NCI-H2196 treated with DMSO at 0.1 percent for 48 hours (cell line): ENCODE measurements at regions not wholly inside any gene's neighbourhood (a gene's known extent, or its start where the extent isn't known, plus 50 kb on each side); places are given as distances from the start of the nearest gene placed in this dataset.
"Not testable (repeated sequence)": the region's sequence is repeated elsewhere in the genome, so short reads cannot be mapped to it uniquely, and the experiment has no call there.

Experiments used
- DNase-seq: peaks from one replicate; lab custom pipeline; 2025; ENCODE audit not compliant: unreplicated experiment; lab: John Stamatoyannopoulos, UW

DNA sequence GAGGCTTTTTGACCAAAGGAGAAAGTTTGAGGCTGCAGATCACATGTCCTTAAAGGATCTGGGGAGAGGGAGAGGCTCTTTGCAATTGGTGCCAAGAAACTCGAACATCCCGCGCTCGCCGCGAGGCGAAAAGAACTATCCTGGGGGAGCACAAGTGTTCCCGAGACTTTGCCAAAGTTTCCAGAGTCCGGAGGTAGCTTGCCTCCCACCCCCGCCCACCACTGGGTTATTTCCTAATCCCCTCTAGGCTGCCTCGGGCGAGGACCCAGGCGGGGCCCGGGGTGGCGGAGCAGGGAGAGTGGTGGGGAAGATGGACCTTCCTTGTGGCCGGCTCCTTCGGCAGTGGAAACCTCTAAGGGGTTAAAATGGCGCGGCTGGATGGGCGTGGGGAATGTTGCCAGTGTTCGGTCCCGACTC, 114.5 kb downstream of the KCNRG start:
- DNase-seq, result no peak

- DNase-seq, result no peak
These were observed 115.1 kb downstream of the KCNRG start for GRCh38 chr13:50130123-50130946.

DNA sequence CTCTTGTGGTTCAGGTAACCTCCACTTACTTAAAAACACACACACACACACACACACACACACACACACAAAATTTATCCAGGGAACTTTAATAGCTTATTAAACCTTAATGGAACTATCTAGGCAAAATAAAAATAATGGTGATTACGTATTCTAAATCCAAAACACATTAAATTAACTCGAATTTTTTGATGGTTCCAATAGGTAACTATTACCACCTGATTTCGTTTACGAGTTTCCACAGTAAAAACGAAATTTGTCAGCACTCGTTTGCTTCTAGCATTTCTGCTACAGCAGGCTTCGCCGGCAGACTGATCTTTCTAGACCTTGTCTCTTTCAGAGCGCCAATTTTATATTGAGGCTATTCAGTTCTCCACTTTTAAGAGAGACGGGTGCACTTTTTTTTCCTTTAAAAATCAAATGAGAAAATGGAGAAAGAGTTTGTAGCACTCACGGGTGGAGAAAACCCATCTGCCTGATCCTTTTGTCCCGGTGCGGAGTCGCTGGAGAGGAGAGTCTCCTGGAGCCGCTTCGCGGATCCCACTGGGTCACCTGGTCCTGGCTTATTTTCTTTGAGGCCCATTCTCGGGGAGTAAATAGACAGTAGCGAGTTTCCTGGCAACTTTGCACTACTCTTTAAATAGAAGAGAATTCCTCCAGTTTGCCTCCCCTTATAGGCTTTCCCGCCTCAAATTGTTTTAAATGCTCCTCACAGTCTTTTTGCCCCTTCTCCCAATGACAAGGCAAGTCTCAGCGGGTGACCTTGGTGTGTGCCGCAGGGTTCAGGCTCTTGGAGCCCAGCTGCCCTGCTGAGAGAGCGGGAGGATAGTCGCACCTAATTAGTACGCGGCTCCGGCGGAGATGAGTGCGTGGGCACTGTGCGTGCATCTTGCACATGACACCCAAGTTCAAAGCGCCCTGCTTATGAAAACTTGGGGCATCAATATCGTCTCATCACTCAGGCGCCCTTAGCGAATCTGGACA, 117.0 kb downstream of the KCNRG start:
- no peak for DNase-seq

DNA sequence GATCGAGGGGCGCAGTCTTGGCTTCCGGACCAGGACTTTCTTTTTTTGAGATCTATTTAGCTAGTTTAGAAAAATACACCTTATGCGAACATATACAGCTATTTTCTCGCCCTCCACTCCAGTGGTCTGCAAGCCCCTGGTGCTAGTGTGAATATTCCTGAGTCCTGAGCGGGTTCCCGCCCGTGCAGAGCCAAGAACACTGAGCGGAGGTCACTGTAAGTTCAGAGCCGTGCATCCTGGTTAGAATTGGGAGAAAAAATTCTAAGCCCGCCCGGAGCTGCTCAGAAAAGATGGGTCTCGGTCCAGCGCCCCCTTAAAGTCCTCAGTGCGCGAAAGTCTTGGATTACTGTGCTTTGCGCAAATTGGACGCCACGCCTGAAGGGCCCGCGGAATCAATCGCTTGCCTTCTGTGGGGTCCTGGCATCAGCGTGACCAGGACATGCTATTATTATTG, 117.7 kb downstream of the KCNRG start:
- no peak for DNase-seq

GRCh38 chr13:50133358-50133953, 118.2 kb downstream of the KCNRG start:
- no peak for DNase-seq

- no peak for DNase-seq
These were observed 121.0 kb downstream of the KCNRG start for GRCh38 chr13:50136226-50136625.

- DNase-seq, result no peak
These were observed 121.4 kb downstream of the KCNRG start for GRCh38 chr13:50136678-50137077.

DNA sequence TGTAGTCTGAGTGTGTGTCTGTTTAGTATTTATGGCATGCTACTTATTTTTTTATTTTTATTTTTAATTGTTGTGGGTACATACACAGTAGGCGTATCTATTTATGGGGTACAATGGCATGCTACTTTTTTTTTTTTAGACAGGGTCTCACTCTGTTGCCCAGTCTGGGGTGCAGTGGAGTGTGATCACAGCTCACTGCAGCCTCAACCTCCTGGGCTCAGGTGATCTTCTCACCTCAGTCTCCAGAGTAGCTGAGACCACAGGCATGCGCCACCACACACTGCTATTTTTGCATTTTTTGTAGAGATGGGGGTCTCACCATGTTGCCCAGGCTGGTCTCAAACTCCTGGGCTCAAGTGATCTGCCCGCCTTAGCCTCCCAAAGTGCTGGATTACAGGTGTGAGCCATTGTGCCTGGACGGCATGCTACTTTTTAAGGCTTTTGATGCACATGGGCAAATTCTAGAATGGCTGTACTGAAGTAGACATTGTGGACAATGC, 124.2 kb downstream of the KCNRG start:
- not testable (repeated sequence) for DNase-seq

DNA sequence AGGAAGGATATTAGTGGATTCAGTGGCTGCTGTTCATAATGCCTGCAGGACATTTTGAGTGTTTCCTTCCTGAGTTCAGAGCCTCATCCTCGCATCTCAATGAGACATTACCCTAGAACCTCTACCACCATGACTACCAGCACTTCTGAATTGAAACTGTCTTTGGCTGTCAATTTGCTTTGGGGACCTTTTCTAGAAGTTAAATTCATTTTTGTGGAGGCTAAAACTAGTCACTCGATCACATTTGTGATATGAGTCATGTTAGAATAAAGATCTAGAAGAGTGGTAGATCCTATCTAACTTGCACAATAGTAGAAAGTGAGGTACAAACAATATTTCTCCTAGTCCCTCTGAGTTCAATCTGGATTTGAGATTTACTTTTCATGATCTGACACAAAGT, 124.9 kb downstream of the KCNRG start:
- DNase-seq, result no peak

- no peak for DNase-seq
These were observed 125.5 kb downstream of the KCNRG start for GRCh38 chr13:50140581-50141374.

DNA sequence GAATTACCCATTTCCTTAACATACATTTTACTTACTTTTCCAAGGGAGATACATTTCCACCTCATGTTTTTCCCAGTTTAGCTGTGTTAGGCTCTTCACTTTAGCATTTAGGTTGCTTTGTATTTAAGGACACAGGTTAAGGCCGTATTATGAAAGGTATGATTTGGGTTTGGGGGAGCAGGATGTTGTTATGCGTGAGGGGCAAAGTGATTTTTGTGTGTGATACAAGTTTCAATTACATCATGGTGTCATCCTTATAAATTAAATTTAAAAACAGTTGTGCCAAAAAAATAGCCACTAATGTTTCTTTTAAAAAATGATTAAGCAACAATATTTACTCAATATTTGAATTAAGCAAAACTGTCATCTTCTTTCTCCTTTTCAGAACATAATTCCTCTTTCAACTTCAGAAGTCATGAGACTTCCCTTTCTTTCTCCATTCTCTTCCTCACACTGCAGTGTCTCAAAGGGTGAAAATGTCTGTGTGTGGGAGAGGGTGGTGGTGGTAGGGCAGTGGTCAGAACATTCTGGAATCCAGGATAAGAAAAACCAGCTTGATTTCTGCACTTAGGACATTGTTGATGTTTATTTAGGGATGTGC, 126.2 kb downstream of the KCNRG start:
- no peak for DNase-seq

DNA sequence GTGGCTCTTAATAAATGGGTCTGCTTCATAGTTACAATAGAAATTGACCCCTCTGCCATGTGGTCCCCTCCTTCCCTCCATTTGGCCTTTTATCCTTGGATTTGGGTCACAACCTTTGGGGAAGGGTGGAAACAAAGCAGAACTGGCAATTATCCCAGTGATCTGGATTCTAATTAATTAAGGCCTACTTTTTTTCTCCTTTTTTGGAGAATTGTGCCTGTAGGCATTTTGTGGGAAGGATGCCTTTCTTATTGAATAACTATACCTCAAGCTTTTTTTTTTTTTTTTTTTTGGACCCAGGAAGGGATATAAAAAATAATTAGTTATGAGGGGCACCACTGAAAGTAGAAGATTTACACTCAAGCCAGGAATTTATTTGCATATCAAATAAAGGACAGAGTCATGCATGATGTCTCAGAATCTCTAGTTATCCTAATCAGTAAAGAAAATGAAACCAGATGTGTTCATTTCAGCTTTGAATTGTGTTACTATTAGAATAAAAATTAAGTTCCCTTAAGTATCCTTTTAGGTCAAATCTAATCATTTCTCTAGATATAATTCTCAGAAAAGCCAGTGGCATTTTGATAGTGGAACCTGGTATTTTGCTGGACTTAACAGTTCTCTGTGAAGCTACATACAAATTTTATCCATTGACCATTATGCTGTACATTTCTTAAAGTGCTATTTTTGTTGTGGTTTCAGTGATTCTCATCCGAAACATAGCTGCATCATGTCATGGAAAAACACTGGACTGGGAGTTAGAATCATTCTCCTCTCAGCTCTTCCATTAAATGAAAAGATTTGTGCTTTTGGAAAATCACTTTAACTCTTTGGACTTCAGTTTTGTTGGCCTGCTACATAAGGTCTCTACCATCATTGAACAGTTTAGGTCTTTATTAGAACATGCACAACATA, 129.3 kb downstream of the KCNRG start:
- no peak for DNase-seq

DNA sequence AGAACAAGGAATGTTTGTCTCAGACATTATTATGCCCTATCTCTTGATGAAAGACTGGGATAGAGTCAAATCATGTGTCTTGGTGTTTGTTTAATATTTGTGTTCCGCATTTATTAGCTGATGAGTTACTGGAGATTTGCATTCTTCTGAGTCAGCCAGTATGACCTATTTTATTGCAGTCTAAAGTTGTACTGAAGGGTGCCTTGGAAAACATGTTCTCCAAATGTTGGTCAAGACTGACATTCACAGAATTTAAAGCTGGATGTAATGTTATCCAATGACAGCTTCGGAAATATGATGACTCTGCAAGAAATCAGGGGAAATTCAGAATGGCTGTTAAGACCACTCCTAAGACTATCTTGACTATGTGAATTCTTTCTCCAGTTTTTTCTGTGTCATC, 134.0 kb downstream of the KCNRG start:
- DNase-seq, result no peak

- DNase-seq, result peak; percentile 18
These were observed 134.7 kb downstream of the KCNRG start for GRCh38 chr13:50149932-50150331.

GRCh38 chr13:50152224-50152623, 137.0 kb downstream of the KCNRG start:
- DNase-seq, result no peak

DNA sequence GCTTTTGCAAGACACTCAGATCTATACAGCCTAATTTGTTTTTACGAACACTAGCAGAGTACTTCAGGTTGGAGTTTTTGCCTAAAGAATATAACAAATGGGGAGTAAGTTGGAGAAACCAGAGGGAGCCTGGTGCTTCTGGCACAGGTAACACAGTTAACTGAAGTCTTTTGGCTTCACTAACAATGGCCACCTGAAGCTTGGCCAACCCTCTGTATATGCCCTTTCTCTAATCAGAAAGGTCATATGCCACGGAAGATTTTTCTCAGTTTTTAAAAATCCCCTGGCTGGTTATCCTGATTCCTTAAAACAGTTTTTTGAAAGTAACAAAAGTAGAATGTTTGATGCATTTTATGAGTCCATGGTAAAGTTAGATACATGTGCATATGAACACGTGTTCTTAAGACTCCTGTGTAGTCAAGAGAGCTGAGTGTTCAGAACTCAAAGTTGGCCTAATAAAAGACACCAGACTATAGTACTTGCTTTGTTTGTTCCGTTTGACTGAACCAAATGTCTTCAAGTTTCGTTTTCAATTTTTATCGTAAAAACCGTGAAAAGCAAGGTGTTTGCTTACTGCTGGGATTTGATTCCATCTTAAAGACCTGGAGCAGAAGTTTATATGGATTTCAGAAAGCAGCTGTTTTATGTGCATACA, 137.5 kb downstream of the KCNRG start:
- DNase-seq, result no peak

- no peak for DNase-seq
These were observed 138.2 kb downstream of the KCNRG start for GRCh38 chr13:50153401-50153800.

DNA sequence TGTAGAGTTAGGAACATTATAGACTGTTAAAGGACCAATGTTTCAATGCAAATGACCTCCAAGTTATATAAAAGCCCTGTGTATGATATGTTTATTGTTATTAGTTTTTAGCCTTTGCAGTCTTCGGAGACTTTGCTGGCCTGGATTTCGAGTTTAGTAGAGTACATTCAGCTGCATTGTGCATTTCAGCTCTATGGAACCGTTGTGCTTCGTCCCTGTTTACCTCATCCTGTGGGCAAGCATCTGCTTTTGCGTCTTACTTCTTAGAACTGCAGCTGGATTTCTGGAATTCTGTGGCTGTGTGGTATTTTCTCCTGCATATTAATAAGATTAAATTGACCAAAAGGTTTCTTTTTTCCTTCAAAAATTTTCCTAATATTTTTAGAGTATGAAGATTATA, 138.6 kb downstream of the KCNRG start:
- DNase-seq, result no peak
